HG03196 (cell line): ENCODE measurements at regions not wholly inside any gene's neighbourhood (a gene's known extent, or its start where the extent isn't known, plus 50 kb on each side); places are given as distances from the start of the nearest gene placed in this dataset.

Experiments used
- ATAC-seq: cut with Tn5 transposase; IDR thresholded peaks from one replicate; pipeline ENCODE4 v1.9.1; 2021; ENCODE audit not compliant: unreplicated experiment

GRCh38 chr2:41621563-41621962 lies 426.3 kb upstream of the PKDCC start:
- ATAC-seq = no peak

DNA sequence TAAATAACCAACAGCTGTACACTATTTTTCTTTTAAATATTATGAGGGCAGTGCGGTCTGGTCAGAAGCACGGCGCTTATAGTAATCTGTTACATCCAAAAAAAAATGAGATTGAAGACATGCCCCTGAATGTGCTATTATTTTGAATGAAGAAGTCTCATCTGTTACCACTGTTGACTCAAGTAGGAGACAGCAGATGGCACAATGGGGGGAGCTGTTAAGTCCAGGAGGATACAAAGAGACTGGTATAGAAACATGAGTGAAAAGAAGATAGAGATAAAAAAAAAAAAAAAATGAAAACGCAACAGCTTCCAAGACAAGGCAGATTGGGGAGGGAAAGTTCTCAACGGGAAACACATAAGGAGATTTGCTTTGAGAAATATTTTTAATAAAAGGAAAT lies 425.5 kb upstream of the PKDCC start:
- no peak for ATAC-seq

DNA sequence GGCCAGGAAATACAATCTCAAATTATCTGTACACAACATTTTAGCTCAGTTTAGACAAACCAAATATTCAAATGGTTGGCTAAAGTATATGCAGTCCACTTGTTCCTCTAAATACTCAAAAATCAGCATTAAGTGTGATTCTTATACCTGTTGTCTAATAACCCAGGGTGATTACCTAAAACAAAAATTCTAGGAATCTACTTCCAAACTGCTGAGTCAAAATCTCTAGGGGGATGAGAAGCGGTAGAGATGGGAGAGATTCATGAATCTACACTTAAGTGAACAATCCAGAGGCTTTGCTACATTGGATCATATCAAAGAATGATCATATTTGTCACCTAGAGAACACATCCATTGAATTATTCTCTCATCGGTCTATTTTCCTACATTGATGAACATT lies 420.9 kb upstream of the PKDCC start:
- ATAC-seq = no peak

DNA sequence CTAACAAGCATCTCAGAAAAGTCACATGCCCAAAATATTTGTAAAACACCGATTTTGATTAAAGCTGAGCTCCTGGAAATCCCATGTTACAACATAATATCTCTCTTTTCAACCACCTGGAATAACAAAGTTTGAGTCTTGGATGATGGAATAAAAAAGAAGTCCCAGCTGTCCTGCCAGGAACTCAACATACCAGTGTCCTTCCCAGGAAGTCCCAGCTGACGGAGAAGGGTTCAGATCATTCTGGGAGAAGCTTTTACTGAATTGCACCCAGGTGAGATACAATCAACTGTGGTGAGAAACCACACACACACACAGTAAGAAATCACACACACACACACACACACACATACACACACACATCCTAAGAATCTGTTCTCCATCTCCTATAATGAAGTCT lies 413.1 kb upstream of the PKDCC start:
- no peak for ATAC-seq

- ATAC-seq = no peak
Measured at GRCh38 chr2:41644936-41645335, 402.9 kb upstream of the PKDCC start.

DNA sequence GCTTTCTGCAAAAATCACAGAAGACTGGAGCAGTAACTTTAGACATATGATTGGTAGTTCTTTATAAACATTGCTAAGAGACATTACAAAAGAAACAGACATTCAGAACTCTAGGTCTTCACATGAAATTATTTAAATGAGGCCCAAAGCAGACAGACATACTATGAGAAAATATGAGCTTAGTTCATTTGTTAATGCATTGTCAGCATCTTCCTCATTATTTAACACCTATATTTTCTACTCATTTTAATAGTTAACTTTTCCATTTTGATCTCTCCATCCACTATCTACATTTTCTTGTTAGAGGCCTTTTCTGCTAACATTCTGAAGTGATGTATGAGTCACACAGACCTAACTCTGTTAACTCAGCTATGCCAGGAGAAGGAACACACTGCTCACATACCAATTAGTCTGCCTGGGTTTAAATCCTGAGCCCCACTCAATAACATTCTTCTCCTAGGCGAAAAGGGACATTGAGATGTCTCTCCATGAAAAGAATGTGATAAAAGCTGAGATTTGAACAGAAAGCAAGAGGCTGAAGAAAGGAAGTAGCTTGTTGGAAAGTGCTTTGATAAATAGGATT lies 400.3 kb upstream of the PKDCC start:
- no peak for ATAC-seq

DNA sequence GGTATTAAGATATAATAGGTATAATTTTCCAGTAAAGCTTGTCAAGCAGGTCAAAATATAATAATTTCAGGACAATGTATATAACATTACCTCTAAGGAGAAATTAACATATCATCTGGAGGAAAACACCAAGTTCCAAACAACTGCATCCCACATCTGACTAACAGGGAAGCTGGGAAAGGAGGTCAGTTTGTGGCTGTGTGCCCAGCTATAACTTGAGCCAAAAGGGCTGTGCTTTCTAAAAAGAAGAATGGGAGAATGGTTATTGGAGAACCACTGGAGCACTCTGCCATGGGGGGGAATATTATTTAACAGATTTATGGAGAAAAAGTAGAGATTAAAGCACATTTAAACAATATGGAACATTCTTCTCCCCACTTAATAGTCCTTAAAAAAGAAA lies 390.6 kb upstream of the PKDCC start:
- ATAC-seq = no peak

- ATAC-seq = no peak
Measured at GRCh38 chr2:41659758-41660157, 388.1 kb upstream of the PKDCC start.

DNA sequence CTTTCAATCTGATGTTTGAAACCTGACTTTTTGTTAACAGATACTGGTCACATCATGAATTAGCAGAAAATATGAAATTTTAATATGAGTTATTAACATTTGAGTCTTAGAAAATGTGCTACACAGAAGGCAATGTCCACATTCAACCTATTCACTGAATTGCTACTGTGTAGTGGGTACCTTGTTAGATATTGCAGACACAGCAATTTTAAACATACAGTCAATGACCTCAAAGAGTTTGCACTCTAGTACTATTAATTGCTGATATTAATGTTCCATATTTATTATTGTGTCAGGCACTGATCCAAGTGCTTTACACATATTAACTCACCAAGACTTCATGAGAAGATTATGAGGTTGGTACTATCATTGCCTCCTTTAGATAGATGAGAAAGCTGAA lies 385.4 kb upstream of the PKDCC start:
- no peak for ATAC-seq

- ATAC-seq = no peak
Measured at GRCh38 chr2:41663056-41663455, 384.8 kb upstream of the PKDCC start.

DNA sequence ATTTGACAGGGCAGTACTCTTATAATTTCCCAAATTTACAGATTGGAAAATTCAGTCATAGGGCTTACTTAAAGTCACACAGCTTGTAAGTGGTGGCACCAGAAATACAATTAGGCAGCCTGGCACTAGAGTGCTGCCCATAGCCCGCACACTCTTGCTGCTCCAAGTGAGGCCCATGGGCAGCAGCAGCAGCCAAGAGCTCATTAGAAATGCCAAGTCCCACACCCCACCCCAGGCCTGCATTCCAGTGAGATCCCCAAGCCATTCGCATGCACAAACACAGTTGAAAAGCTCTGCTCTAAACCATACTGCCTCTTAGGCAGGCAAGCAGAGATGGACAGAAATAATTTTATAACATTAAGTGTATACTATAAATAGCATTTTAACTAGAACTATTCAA lies 379.3 kb upstream of the PKDCC start:
- no peak for ATAC-seq

GRCh38 chr2:41678639-41679038 lies 369.2 kb upstream of the PKDCC start:
- no peak for ATAC-seq

DNA sequence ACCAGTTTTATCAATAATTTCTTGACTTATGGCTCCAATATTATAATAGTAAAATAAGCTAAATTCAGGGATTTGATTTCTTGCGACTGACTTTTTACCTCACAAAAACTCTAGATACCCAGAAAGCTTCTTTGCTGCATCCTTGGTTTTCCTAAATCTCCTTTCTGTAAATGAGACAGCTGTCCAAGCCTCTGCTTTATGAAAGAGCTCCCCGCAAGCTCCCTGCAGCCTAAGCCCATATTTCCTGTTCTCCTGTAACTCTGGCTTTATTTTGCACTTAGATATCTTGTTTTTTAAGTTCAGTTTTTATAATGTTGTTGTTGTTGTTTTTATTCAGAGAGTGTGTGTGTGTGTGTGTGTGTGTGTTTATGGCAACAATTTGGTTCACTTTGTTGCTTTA lies 361.7 kb upstream of the PKDCC start:
- ATAC-seq = no peak

DNA sequence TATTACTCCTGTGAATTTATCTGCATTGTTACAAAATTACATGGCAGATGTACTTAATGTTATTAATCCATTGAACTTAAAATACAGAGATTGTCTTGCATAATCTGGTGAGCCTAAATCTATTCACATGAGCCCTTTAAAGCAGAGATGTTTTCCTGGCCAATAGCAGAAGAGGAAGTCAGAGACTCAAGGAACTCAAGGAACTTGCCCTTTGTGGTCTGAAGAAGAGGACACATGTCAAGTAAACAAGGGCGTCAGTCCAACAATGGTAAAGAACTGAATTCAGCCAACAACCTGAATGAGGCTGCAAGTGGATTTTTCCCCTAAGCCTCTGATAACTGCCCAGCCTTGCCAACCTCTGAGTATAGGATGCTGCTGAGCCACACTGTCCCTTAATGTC lies 356.3 kb upstream of the PKDCC start:
- no peak for ATAC-seq

GRCh38 chr2:41694536-41695049 lies 353.2 kb upstream of the PKDCC start:
- ATAC-seq = no peak

DNA sequence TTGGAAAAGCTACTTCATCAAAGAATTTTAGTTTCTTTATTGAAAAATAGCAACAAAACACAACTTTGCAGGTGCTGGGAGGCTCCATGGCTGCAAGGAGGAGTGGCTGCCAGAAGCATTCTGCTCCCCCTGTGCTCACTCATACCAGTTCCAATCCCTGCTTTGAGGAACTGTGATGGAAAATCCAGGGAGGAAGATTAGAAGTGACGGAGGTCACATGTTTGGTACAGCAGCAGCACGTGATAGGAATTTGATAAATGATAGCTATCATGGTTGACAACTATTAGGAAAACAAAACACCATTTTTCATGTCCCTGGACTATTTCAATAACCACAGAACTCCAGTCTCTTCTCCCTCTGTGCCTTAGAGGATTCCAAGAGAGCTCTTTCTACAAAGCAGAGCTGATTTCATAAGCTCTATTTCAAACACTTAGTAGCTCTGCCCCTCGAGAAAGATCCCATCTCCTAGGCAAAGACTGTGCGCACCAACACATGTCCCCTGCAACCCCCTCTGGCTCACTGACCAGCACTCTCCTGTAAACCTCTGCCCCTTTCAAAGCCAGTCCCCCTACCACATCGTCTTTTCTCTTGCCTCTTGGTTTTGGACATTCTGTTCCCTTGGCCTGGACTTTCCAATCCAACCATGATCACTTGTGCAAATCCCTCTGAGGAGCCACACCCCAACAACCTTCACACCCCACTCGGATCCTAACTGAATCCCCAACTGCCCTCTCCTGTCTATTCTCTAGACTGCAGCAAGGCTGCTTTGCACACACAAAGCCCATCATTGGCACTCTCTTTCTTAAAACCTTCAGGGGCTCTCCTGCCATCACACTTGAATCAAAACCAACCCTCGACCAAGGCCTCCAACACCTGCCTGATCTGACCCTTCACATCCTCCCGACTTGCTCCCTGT lies 352.4 kb upstream of the PKDCC start:
- ATAC-seq = no peak

DNA sequence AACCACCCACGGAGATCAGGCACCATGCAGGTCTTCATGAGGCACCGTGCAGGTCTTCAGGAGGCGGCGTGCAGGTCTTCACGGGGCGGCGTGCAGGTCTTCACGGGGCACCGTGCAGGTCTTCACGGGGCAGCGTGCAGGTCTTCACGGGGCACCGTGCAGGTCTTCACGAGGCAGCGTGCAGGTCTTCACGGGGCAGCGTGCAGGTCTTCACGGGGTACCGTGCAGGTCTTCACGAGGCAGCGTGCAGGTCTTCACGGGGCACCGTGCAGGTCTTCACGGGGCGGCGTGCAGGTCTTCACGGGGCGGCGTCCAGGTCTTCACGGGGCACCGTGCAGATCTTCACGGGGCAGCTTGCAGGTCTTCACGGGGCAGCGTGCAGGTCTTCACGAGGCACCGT lies 350.4 kb upstream of the PKDCC start:
- ATAC-seq = no peak

DNA sequence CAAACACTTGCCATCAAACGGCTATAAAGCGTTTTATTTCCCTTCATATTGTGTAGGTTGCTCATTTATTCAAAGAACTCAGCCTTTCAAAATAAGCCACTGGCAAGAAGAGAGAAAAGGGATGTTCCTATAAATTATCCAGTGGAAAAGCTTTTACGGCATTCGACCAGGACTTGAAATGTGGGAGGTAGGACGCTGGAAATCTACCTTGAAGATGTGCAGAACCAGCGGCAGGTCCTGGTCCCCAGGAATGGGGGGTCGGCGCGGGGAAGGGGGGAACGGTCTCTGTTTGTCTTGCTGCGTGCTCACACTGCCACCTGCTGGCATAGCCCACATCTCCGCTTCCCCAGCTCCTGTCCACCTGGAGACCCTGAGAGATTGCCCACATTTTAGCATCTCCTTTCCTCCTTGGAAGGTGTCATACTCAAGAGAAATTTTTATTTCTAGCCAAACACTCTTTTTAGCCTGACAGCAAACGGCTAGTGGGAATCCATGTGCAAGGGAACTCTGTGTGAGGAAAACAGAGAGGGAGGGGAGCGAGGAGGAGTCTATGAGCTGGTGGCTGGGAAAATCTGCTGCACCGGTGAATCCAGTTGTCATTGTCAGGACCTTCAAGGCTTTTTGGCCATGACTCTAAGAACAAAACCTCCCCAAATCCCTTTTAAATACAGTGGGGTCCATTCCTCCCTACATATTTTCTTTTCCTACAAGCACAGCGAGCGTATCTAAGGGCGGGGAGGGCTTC lies 349.0 kb upstream of the PKDCC start:
- ATAC-seq = no peak

DNA sequence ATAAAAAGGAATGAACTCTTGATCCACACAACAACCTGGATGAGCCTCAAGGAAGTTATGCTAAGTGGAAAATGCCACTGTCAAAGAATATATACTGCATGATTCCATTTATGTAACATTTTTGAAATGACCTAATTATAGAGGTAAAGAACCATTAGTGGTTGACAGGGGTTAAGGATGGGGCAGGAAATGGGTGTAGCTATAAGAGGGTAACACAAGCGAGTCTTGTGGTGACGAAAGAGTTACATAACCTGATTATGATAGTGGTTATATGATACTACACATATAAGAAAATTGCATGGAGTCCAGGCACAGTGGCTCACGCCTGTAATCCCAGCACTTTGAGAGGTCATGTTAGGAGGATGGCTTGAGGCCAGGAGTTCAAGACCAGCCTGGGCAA lies 346.6 kb upstream of the PKDCC start:
- ATAC-seq = no peak

GRCh38 chr2:41703123-41703522 lies 344.7 kb upstream of the PKDCC start:
- no peak for ATAC-seq

- no peak for ATAC-seq
Measured at GRCh38 chr2:41705634-41706033, 342.2 kb upstream of the PKDCC start.

GRCh38 chr2:41706286-41706685 lies 341.5 kb upstream of the PKDCC start:
- ATAC-seq = no peak
